RWPE1 (cell line): ENCODE measurements at regions not wholly inside any gene's neighbourhood (a gene's known extent, or its start where the extent isn't known, plus 50 kb on each side); places are given as distances from the start of the nearest gene placed in this dataset.

Experiments
- CTCF ChIA-PET: fragments of 350-600 bp; sonication (Branson Sonifier 250); formaldehyde crosslinking; extraction: SDS; loops from one replicate; lab custom pipeline; 2021; lab: Yijun Ruan, JAX
- POLR2A ChIA-PET: fragments of 400-600 bp; formaldehyde crosslinking; extraction: SDS; loops from one replicate; lab custom pipeline; 2020; ENCODE audit warnings: antibody characterized with exemption; ENCODE audit not compliant: low non-redundant PET; lab: Yijun Ruan, JAX
- DNase-seq: peaks from one replicate; pipeline ENCODE4 v3.0.0; 2012; ENCODE audit warnings: low spot score
- H3K27ac ChIP-seq: fragments of 450-650 bp; 2 replicates; pipeline ENCODE4 v1.5.1; 2017
- CTCF ChIP-seq: fragments of 450-650 bp; conservative IDR thresholded peaks from 2 replicates; pipeline ENCODE4 v1.5.1; 2017; ENCODE audit warnings: low read depth, mild to moderate bottlenecking

DNA sequence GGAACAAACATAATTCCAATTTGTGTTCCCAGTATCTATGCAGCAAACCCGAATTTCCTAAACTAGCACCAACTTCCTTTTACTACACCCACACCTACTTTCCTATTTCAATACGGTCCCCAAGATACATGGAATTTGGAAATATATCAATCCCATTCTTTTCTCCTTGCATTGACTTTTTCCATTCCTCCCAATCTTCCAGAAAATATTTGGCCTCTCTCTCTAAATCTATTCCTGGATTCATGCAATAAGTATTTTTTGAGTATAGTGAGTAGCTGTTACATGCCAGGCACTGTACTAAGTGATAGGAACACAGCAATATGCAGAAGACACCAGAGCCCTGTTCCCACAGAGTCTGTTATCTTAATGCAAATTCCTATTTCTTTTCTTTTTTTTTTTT lies 216.2 kb upstream of the PIK3R1 start:
- no peak for TF ChIP-seq CTCF
- H3K27ac ChIP-seq = no peak overlapping the region
- CTCF ChIA-PET = no interaction called here
- POLR2A ChIA-PET = no interaction called here
- DNase-seq = no peak

DNA sequence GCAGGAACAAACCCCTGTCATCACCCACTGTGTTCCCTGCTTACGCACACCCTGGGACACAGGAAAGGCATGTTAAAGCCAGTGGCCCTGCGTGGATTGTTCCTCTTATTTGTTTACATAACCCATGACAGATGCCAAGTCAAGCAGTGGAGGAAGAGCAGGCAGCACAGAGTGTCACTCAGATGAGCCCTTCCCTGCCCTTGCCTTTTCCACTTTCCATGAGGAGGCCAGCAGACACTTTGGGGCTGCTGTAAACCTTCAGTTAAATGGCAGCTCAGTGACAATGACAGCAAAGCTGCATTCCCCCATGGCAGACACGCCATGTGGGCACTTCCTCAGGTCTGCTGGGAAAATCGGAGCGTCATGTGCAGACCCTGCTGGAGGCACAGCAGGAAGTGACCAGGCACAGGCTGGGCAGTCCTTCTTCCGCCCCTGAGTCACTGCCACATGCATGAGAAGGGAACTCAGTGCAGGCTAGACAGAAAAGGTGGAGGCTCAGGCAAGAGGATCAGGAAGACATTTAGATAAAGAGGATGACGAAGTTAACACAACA lies 216.8 kb upstream of the PIK3R1 start:
- TF ChIP-seq CTCF = no peak
- no peak for DNase-seq
- ChIA-PET POLR2A (no interaction called here), CTCF (no interaction called here)
- H3K27ac ChIP-seq = no peak overlapping the region

- no peak for DNase-seq
- no peak overlapping the region for H3K27ac ChIP-seq
- TF ChIP-seq CTCF = no peak
- POLR2A ChIA-PET = no interaction called here
- CTCF ChIA-PET = no interaction called here
These were observed 217.6 kb upstream of the PIK3R1 start for GRCh38 chr5:67997892-67998457.

DNA sequence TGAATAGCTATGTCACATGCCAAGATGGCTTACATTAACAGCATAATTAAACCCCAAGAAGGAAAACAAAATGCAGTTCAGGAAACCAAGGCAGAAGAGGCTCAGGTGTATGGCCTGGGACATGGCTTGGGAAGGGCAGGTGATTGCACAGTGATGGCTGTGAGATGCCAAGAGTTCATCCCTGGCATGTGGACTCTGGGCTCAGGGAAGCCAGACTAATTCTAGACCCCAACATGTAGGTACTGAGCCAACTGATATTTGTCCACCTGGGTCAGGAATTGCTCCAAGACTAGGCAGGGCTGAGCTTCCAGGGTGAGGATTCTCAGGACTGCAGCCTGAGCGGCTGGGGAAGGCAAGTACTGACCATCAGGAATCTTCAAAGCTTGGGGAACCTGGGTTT lies 218.4 kb upstream of the PIK3R1 start:
- no peak for DNase-seq
- H3K27ac ChIP-seq = no peak overlapping the region
- ChIA-PET CTCF (no interaction called here), POLR2A (no interaction called here)
- no peak for TF ChIP-seq CTCF

DNA sequence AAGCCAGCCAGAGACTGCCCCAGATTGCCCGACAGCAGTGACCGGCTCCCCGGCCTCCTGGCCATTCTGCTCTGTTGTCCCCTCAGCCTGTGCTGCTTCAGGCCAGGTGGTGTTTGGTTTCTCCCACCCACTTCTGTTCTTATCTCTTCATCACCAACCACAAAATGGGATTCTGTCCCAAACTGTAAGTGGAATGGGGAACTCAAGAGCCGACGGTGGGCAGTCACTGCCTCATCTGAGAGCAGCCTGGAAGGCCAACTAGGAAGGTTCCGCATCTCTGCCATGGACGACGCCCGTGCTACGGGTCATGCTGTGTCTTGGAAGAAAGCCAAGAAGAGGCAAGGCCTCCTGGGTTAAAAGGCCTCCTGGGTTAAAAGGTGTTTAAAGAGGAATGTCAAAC lies 219.0 kb upstream of the PIK3R1 start:
- no peak overlapping the region for H3K27ac ChIP-seq
- no peak for DNase-seq
- ChIA-PET POLR2A (no interaction called here), CTCF (no interaction called here)
- no peak for TF ChIP-seq CTCF

GRCh38 chr5:67992923-67993322 lies 222.6 kb upstream of the PIK3R1 start:
- no peak for DNase-seq
- TF ChIP-seq CTCF = no peak
- POLR2A ChIA-PET = no interaction called here
- H3K27ac ChIP-seq = no peak overlapping the region
- CTCF ChIA-PET = interaction anchor here (0.7 kb wide), 1 partner anchor 9 kb away, joined by 3 read pairs; no protein-coding TSS in a partner anchor

GRCh38 chr5:67989456-67989855 lies 226.1 kb upstream of the PIK3R1 start:
- ChIA-PET POLR2A (no interaction called here), CTCF (no interaction called here)
- DNase-seq = no peak
- TF ChIP-seq CTCF = no peak
- no peak overlapping the region for H3K27ac ChIP-seq
